GM12878 (cell line): ENCODE measurements at regions not wholly inside any gene's neighbourhood (a gene's known extent, or its start where the extent isn't known, plus 50 kb on each side); places are given as distances from the start of the nearest gene placed in this dataset.

Experiments used
- CTCF ChIP-seq, 3 experiments: IDR thresholded peaks in 2 of 3; conservative IDR thresholded peaks in 1 of 3; 2 replicates each; pipeline ENCODE4 v1.5.1; 2011; ENCODE audit warnings: low read depth in 3 of 3, low read length in 3 of 3, mild to moderate bottlenecking in 3 of 3, control low read depth in 2 of 3, moderate library complexity in 2 of 3, inconsistent platforms in 1 of 3, mixed read lengths in 1 of 3; ENCODE audit not compliant: control insufficient read depth in 2 of 3, insufficient read depth in 1 of 3; ENCODE audit errors: extremely low read depth in 1 of 3
- EP300 ChIP-seq, 2 experiments: fragments of 150-350 bp in 1 of 2; IDR thresholded peaks; 2 replicates each; pipeline ENCODE4 v1.6.1; 2011 to 2012; ENCODE audit warnings: low read depth in 2 of 2, low read length in 2 of 2, borderline replicate concordance in 1 of 2, improper control_type of control experiment in 1 of 2, inconsistent platforms in 1 of 2; ENCODE audit not compliant: control insufficient read depth in 1 of 2
- ETV6 ChIP-seq, 2 experiments: fragments of 450-650 bp in 1 of 2; IDR thresholded peaks in 1 of 2; conservative IDR thresholded peaks in 1 of 2; 2 replicates each; pipeline ENCODE4 v1.6.1; 2014; ENCODE audit warnings: antibody characterized with exemption in 1 of 2, borderline replicate concordance in 1 of 2, low read depth in 1 of 2, mild to moderate bottlenecking in 1 of 2, moderate library complexity in 1 of 2
- EZH2 ChIP-seq: IDR thresholded peaks from 2 replicates; pipeline ENCODE4 v1.6.1; 2012; ENCODE audit warnings: low read depth, mild to moderate bottlenecking, control low read depth, inconsistent platforms, low read length, borderline replicate concordance; ENCODE audit not compliant: control insufficient read depth
- MAX ChIP-seq: IDR thresholded peaks from 2 replicates; pipeline ENCODE4 v1.6.1; 2012; ENCODE audit warnings: low read depth, low read length, improper control_type of control experiment
- MYC ChIP-seq: IDR thresholded peaks from 2 replicates; pipeline ENCODE4 v1.6.1; 2011; ENCODE audit warnings: mild to moderate bottlenecking, low read length, moderate library complexity, inconsistent platforms; ENCODE audit not compliant: insufficient read depth, insufficient replicate concordance, insufficient read length, severe bottlenecking
- NFIC ChIP-seq: IDR thresholded peaks from 2 replicates; pipeline ENCODE4 v1.6.1; 2012; ENCODE audit warnings: low read depth, mild to moderate bottlenecking, inconsistent platforms, low read length, moderate library complexity
- NFYB ChIP-seq: IDR thresholded peaks from 2 replicates; pipeline ENCODE4 v1.6.1; 2011; ENCODE audit warnings: low read depth, mild to moderate bottlenecking, low read length, improper control_type of control experiment, moderate library complexity; ENCODE audit not compliant: insufficient read depth
- POLR2AphosphoS5 ChIP-seq: IDR thresholded peaks from 2 replicates; pipeline ENCODE4 v1.6.1; 2011; ENCODE audit warnings: mild to moderate bottlenecking, low read length, inconsistent platforms
- SP1 ChIP-seq: IDR thresholded peaks from one replicate; pipeline ENCODE4 v1.6.1; 2011; ENCODE audit warnings: low read depth, low read length
- SREBF1 ChIP-seq: IDR thresholded peaks from 2 replicates; pipeline ENCODE4 v1.6.1; 2012; ENCODE audit warnings: mild to moderate bottlenecking, low read length
- TF ChIP-seq, protein P1 (sequence below): IDR thresholded peaks from 2 replicates; pipeline ENCODE4 v1.6.1; 2012; ENCODE audit warnings: low read depth, low read length, improper control_type of control experiment

DNA sequence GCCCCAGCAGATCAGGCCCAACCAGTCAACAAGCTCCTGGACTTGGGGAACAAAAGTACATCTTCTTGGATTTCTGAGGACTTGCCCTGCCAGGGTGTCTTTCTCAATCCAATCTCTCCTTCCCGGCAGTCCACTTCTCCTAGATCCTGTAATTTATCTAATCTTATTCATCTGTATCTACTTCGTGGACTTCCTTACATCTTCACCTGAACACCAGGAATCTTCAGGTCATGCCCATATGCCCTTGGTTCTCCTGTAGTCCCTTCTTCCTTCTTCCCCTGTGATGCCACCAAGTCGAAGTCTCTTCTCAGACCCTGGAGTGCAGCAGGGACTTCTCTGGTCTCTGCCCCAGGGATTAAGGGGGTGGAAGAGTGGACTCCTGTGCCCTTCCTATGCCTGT is 100.3 kb downstream of the ZNF280B start:
- TF ChIP-seq NFYB, result no peak
- no peak for TF ChIP-seq SREBF1
- no peak for TF ChIP-seq MAX
- no peak for TF ChIP-seq CTCF (IDR thresholded peaks at IDR 0.05 in 2 of 3, conservative IDR thresholded peaks at IDR 0.05 in 1 of 3; ENCODE audit: control insufficient read depth in 2 of 3, extremely low read depth in 1 of 3, insufficient read depth in 1 of 3, low read depth in 3 of 3, low read length in 3 of 3)
- TF ChIP-seq EZH2, result no peak
- no peak for TF ChIP-seq SP1
- TF ChIP-seq ETV6 (conservative IDR thresholded peaks at IDR 0.05 in 1 of 2, IDR thresholded peaks at IDR 0.05 in 1 of 2; ENCODE audit: borderline replicate concordance in 1 of 2, low read depth in 1 of 2), result no peak
- TF ChIP-seq, protein P1, sequence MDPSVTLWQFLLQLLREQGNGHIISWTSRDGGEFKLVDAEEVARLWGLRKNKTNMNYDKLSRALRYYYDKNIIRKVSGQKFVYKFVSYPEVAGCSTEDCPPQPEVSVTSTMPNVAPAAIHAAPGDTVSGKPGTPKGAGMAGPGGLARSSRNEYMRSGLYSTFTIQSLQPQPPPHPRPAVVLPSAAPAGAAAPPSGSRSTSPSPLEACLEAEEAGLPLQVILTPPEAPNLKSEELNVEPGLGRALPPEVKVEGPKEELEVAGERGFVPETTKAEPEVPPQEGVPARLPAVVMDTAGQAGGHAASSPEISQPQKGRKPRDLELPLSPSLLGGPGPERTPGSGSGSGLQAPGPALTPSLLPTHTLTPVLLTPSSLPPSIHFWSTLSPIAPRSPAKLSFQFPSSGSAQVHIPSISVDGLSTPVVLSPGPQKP, result no peak
- no peak for TF ChIP-seq POLR2AphosphoS5
- TF ChIP-seq EP300 (IDR thresholded peaks at IDR 0.05; ENCODE audit: borderline replicate concordance in 1 of 2, control insufficient read depth in 1 of 2, low read depth in 2 of 2, low read length in 2 of 2), result no peak
- no peak for TF ChIP-seq MYC
- no peak for TF ChIP-seq NFIC
